ENCODE measurements at regions not wholly inside any gene's neighbourhood (a gene's known extent, or its start where the extent isn't known, plus 50 kb on each side); places are given as distances from the start of the nearest gene placed in this dataset.

GRCh38 chr12:105907982-105908381, 230.8 kb downstream of the NUAK1 start:
- no peak for DNase-seq

GRCh38 chr12:105910030-105910429, 228.7 kb downstream of the NUAK1 start:
- no peak for DNase-seq

DNA sequence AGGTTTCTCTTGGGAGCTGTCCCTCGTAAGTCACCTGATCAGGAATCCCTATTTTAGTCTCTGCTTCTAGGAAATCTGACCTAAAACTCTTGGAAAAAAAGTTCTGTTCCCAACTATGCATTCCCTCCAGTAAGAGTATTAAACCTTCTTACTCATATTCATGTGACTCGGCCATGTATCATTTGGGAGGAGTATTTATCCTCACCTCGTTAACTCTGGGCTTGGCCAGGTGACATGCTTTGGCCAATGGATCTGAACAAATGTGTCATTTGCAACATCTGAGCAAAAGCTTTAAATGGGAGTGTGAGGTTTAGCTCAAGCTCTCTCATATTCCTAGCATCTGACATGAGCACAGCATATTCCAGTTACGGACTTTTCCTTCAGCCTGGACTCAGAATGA, 226.8 kb downstream of the NUAK1 start:
- no peak for DNase-seq

DNA sequence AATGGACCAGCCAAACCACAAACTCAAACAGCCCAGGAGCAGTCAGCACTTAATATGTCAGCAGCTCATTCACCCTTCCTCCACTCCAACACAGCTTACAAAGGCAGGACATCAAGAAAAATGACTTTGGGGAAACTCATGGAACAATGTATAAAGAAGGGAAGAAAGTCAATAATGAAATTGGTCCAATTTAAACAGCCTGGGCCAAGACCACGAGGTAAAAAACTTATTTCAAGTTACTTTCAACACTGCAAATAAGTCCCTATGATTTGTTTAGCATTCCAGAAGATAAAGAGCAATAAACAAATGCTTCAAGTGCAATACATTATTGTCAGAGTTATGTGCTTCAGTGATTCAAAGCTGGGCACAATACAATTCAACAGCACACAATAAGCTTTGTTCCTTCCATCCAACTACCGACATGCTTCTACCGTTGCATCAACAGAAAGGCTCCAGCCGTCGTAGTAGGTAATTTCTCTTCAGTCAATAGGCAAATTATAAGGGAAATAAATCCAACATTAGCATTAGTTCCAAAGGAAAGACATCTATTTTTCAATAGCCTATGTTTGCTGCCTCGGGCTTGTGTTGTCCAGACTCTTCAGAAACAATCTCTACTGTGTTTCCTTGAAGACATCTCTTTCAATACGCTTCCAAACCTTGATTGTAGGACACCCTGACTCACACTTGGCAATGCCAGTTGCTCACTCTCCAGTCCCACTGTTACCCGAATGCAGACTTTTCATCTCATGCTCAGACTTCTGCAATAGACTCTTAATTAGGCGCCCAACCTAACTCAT, 225.7 kb downstream of the NUAK1 start:
- DNase-seq: peak; percentile 65

DNA sequence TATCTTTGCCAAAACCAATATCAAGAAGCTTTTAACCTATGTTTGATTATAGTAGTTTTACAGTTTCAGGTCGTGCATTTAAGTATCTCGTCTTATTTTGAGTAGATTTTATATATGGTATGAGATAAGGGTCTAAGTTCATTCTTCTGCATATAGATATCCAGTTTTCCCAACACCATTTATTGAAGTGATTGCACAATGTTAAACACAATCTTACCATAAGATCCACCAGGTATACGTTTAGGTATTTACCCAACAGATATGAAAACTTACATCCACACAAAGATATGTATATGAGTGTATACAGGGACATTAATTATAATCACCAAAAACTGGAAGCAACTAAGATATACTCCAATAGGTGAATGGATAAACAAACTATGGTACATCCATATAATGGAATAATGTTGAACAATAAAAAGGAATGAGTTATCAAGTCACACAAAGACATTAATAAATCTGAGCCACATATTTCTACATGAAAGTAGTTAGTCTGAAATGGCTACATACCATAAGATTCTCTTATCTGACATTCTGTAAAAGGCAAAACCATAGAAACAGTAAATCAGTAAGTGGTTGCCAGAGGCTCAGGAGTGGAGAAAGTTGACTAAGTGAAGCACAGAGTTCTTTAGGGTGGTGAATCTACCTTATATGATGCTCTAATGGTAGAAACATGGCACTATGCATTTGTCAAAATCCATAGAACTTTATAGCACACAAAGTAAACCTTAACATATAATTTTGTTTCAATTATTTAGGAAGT, 222.6 kb downstream of the NUAK1 start:
- DNase-seq: peak; percentile 57

GRCh38 chr12:105916760-105917039, 222.1 kb downstream of the NUAK1 start:
- no peak for DNase-seq

DNA sequence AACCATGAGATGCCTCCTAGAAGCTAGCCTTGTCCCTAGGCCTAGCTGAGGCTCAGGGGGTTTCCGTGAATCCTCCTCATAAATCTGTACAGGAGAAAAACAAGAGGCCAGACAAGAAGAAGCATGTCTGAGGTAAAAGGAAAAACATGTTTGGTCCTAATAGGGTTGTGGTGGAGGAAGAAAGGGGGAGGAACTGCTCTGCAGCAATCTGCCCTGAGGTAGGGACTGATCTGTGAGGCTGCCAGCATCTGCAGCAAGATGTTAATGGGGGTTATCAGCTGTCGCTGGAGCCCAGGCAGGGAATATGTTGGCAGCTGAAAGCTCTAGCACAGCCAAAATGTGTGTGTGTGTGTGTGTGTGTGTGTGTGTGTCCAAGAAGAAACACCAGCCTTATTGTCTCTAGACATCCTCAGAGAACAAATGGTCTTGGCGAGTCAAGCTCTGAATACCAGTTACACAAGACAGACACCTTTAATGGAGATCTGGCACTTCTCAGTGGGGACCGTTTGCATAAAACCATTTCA, 218.5 kb downstream of the NUAK1 start:
- peak; percentile 73 for DNase-seq

DNA sequence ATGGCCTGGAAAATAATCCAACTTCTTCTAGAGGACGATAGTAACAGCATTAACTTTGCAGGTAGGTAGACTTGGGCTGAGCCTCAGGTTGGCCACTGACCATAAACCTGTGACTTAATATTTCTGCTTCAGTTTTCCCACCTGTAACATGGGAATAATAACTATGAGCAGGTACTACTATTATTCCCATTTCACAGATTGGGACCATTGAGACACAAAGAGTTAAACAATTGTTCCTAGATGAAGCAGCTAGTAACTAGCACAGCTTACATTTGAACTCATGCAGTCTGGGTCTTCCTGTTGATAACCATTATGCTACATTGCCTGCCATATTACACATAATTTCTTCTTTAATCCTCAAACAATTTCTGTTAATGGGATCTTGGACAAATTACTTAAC, 217.7 kb downstream of the NUAK1 start:
- DNase-seq: no peak

DNA sequence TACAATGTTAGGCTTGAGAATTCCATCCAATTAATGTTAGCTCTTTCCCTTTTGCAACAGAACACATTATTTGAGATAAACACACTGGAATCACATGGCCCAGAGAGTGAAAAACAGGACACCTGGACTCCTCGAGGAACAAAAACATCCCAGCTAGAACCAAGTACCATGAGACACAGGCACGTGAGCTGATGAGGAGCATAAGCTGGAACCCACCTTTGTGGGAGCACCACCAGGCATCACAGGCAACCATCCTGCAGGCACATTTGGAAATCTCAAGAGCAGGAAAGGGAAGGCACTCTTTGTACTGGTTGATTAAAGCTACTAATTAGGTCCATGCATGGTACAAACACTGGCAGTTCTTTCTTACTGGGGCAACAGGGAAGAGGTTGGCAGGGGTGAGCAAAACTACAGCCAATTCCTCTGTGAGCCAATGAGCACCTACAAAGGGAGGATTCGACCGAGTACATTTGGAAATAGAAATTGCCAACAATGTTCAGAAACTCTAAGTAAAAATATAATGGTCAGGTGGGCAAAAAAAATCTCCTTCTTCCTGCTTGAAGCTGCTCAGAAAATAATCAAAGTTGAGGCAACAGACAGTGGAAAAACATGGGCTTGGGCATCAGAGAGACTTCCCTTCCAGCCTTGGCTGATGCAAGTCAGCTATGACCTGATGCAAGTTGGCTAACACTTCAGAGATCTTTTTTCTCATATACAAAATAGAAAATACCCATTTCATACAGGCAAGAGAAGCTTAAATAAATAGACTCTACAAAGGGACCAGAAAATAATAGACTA, 216.7 kb downstream of the NUAK1 start:
- no peak for DNase-seq

- peak; percentile 87 for DNase-seq
Measured at GRCh38 chr12:105922670-105923102, 216.1 kb downstream of the NUAK1 start.

DNA sequence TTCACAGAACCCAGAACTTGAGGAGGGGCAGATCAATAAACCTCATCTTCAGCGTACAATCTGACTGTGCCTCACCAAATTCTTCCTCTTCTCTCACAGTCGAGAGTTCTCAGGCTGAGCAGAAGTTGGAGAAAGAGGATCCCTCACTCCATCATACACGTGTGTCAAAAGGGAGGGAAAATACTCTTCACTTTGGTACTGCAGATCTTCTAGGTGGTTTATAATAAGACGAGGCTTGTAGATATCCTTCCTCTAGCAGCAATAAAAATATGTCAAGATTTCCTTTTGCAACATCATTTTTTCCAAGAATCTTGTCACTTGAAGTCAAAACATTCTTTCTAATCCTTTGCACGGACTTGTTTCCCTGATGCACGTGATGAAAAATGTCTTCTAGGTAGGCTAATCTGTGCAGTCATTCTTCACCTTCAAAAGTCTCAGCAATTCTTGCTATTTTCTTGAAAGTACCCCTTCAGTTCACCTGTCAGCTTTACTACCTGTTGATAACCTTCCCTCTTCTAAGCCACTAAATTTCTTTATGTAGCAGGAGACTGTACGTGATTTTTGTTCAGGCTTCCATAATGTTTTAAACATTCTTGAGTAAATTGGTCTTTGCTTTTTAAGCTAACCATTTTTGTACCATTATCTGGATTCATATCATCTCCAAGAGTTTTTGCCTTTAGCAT, 214.1 kb downstream of the NUAK1 start:
- DNase-seq: no peak

GRCh38 chr12:105927564-105927963, 211.2 kb downstream of the NUAK1 start:
- DNase-seq: no peak

DNA sequence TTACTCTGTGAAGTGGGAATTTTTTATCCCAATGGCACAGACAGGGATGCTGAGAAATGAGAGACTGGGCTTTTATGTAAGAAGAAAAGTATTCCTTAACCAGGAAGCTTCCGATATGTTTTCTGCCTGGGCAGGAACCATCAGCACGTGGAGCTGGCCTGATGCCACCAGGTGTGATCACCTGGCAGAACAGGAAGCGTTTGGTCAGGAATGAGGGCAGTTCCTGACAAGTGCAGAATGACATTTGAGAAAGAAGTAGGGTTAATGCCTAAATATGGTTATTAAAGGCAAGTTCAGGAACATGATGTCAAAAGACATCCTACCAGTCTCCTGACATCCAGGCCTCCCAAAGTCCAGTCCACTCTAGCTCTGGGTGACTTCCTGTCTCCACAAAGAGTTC, 210.3 kb downstream of the NUAK1 start:
- no peak for DNase-seq

- no peak for DNase-seq
Measured at GRCh38 chr12:105929192-105929591, 209.6 kb downstream of the NUAK1 start.

GRCh38 chr12:105930557-105931503, 207.9 kb downstream of the NUAK1 start:
- no peak for DNase-seq

DNA sequence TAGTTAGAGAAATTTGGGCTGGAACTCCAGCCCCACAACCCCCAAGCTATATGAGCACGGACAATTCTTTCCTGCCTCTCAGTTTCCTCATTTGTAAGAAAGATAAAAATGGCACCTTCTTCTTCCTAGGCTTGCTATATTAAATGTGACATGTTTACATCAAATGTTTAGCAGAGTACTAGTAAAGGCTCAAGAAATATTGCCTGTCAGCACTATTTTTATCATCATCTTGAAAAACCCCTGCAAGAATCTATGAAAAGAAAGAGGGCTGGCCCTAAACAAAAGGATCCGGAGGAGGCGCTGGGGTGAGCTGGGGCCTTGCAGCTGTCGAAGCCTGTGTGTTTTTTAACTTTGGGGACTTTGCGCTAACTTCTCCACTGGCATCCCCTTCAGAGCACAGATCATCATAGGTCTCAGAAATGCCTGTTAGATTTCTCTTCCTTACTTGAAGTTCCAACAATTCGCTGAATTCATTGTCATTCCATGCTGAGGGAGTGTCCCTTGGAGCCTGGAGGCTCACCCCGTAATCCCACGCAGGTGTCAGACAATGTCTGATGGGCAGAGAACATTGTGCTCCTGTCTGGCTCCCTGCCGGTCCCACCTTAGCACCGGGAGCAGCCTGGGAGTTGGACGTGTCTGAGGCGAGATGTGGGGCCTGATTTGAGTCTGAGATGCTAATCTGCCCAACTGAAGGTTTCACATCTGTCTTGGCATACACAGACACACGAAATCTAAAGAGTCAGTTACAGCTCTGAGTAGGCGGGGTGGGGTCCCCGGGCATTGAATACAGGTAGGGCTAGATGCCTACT, 206.8 kb downstream of the NUAK1 start:
- DNase-seq: no peak

DNA sequence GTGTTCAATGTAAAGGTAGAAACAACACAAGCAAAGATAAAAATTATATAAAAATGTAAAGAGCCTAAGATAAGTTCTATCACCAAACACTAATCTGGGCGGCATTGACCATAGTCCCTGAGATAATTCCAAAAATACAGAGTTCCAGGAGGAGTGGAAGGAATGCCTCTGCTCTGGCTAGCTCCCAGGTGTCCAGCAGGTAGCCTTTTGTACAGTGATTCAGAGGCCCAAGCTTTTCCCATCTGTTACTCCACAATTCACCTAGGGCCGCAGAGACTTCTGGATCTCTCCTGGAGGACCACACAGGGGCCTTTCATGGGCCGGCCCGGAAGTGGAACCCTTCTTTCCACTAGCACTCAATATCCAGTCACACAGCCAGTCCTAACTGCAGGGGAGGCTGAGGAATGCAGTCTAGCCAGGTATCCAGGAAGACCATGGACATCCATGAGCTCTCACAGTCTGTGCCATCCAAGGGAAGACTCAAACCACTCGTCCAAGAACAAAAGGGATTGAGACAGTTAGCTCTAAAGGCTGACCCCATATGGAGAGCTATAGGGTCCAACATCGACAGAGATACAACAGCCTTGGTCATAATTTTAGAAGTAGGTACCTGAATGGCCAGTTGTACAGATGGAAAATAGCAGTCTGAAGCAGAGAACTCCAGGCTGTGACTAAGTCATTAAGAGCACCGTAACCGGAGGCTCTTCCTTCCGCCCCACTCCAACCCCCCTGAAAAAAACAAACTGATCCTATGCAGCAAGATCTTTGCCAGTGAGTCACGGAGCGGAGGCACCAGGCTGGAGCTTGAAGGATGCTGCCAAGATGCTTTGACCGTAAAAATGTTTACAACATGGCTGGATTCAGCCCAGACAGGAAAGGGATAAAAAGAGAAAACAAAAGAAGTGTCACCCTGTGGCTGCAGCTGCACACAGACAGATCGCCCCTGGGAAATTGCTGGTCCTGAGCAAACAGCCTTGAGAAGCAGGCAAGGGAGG, 204.8 kb downstream of the NUAK1 start:
- DNase-seq: peak; percentile 97

GRCh38 chr12:105935106-105935505, 203.6 kb downstream of the NUAK1 start:
- DNase-seq: peak; percentile 21

GRCh38 chr12:105935981-105936380, 202.8 kb downstream of the NUAK1 start:
- DNase-seq: peak; percentile 42
